HG03558 (cell line): ENCODE measurements at regions not wholly inside any gene's neighbourhood (a gene's known extent, or its start where the extent isn't known, plus 50 kb on each side); places are given as distances from the start of the nearest gene placed in this dataset.

ENCODE experiments used
- ATAC-seq: cut with Tn5 transposase; IDR thresholded peaks from one replicate; pipeline ENCODE4 v1.9.1; 2021; ENCODE audit warnings: moderate number of reproducible peaks; ENCODE audit not compliant: unreplicated experiment; ENCODE audit errors: extremely low read depth

GRCh38 chr10:43700306-43700705 lies 51.6 kb upstream of the ZNF32 start:
- no peak for ATAC-seq

DNA sequence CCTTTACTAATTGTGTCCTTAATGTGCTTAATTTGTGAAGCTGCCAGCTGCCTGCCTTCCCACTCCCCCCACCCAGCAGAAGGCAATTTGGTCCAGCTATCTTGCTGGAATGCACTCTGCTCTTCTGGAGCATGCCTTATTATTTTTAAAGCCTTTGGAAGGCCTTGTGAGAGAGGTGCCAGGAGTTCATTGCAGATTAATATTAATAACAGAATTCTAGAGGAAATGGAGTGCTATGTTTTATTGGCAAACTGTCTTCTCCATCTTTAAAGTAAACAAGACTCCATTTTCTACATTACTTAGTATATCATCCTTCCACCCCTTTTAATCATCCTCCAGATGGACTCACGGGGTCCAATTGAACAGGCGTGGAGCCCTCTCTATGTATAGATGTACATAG lies 50.8 kb upstream of the ZNF32 start:
- no peak for ATAC-seq
